Left lobe of liver (tissue), 2 donors: ENCODE measurements at regions not wholly inside any gene's neighbourhood (a gene's known extent, or its start where the extent isn't known, plus 50 kb on each side); places are given as distances from the start of the nearest gene placed in this dataset.

Experiments
- ATAC-seq: fragments of 200-7000 bp; cut with Tn5 transposase; one replicate; pipeline ENCODE4 v1.9.1; 2020; ENCODE audit warnings: mild to moderate bottlenecking, moderate library complexity
- DNase-seq: peaks from one replicate; pipeline ENCODE4 v3.0.0-alpha.2; 2020; ENCODE audit warnings: low spot score
- donor health status: DM: no; HTN: no; CAD: no; lungs with moderate emphysema.
- donor health status: DM: no; HTN: yes; CAD: no.

GRCh38 chr22:47457509-47458300 is 695.3 kb downstream of the TBC1D22A start:
- no peak for DNase-seq
- no peak for ATAC-seq

GRCh38 chr22:47457021-47457420 is 694.6 kb downstream of the TBC1D22A start:
- DNase-seq (no peak), ATAC-seq (no peak)

GRCh38 chr22:47456031-47456430 is 693.6 kb downstream of the TBC1D22A start:
- DNase-seq (no peak), ATAC-seq (no peak)

DNA sequence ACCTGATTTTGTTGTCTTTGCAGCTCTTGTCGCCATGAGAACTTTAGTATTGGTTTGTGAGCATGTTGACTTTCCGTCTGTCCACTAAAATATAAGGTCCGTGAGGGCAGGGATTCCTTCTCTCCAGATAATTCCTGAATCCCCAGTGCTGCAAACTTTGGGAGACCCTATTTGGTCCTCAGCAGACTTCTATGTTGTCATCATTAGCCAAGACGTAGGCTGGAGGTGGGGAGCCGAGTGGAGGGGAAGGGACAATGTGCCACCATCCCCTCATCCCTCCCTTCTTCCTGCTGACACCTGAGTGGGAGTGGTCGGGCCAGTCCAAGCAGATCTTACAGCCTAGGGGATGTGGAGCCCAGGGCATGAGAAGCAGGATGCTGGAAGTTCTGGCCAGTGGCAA is 690.6 kb downstream of the TBC1D22A start:
- ATAC-seq: no peak
- no peak for DNase-seq

- ATAC-seq: peak; percentile 51
- DNase-seq: no peak
These were observed 689.7 kb downstream of the TBC1D22A start for GRCh38 chr22:47452184-47452583.

DNA sequence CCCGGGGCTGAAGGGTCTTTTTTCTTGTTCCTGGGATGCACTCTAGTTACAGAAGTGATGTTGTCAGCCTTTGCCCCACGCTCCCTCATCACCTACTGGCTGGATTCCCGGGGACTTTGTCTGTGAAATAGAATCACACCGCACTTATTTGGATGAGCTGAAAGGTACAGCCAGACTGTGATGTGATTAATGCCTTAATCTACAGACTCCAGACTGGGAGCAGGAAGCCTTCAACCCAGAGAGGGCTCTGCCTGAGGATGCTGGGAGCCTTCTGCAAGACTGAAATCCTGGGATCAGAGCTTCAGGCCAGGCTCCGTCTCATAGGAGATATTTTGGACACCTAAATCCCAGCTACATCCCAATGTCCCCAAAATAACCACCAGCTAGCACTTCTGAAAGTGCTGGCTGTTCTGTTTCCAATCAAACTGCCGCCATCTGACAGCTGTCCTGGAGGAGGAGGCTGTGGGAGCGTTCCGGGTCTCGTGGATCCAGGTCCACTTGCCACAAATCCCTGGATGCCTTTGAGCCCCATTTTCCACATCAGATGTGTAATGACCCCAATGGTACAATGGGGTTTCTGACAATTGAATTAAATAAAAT is 688.5 kb downstream of the TBC1D22A start:
- ATAC-seq: no peak
- no peak for DNase-seq

DNA sequence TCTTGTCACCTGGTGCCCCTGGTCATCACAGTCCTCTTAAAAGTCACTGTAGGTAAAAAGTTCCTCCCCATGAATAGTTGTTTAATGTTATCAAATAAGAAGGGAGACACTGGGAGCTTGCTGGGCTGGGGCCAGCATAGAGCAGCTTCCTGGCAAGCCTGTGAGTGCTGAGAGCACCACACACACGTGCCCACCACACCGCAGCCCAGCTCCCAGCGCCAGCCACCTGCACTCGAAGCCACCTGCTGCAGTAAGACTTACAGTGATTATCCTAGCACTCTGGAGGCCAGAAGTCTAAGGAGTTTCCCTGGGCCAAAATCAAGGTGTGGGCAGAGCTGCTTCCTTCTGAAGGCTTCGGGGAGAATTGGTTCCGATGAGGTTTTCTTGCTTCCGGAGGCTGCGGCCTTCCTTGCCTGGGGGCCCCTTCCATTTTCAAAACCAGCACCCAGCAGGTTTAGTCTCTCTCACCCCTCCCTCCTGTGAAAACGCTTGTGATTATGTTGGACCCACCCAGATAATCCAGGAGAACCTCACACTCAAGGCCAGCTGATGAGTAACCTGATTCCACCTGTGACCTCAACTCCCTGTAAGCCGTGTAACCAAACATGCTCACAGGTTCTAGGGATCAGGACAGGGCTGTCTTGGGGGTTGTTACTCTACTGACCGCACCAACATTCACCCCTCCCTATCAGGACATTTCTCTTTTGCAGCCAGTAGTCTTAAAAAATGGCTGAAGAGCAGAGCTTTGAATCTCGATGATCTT is 687.2 kb downstream of the TBC1D22A start:
- DNase-seq (no peak), ATAC-seq (no peak)

GRCh38 chr22:47448231-47449223 is 686.1 kb downstream of the TBC1D22A start:
- no peak for ATAC-seq
- no peak for DNase-seq

DNA sequence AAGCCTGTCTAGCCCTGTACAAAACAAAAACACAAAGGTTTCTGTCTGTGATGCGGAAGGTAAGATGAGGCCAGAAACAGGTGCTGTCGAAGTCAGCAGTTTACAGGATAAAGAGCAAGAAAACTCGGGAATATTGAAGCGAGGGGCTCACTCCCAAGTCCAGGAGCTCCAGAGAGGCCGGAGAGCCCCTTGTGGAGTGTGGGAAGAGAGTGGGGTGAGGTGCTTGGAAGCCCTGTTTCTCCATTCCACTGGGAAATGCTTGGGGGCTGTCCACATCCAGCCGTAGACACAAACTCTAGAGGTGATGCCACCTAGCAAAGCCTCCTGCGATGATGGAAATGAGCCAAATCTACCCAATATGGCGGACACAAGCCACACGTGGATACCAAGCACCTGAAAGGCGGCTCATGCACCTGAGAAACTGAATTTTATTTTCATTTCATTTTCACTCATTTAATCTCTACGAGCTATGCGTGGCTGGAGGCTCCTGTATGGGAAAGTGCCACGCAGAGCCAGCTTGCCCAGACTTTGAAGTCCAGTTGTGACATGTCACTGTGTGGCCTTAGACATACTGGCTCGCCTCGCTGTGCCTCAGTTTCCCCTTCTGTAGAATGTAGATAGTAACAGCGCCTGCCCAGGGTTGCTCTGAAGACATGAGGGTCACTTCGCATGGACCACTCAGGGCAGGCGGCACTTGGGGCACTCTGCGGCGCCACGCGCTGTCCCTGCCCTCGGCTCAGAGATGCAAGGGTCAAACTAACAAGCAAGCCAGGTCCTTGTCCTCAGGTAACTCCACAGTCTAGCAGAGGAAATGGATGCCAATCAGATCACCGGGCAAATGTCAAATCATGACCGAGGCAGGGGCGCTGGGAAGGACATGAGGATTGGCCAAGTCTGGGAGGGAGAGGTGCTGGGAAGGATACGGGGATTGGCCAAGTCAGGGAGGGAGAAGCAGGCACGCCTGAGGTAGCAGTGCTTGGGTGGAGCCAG is 684.7 kb downstream of the TBC1D22A start:
- no peak for DNase-seq
- ATAC-seq: no peak

DNA sequence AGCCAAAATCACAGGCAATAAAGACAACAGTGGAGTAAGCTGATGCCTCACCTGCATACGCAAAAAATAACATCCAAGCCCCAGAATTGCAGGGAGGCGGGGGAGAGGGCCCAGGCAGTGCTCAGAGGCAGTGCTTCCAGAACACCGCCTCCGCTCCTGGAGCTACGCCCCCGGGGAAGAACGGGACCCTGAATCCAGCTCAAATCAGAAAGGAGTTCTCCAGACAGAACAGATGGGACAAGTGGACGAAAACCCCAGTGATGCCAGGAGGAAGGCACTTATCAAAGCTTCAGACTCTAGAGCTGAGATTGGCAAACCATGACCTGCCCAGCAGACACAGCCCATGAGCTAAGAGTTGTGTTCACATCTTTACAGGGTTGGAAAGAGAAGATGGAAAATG is 683.9 kb downstream of the TBC1D22A start:
- ATAC-seq: no peak
- DNase-seq: no peak

DNA sequence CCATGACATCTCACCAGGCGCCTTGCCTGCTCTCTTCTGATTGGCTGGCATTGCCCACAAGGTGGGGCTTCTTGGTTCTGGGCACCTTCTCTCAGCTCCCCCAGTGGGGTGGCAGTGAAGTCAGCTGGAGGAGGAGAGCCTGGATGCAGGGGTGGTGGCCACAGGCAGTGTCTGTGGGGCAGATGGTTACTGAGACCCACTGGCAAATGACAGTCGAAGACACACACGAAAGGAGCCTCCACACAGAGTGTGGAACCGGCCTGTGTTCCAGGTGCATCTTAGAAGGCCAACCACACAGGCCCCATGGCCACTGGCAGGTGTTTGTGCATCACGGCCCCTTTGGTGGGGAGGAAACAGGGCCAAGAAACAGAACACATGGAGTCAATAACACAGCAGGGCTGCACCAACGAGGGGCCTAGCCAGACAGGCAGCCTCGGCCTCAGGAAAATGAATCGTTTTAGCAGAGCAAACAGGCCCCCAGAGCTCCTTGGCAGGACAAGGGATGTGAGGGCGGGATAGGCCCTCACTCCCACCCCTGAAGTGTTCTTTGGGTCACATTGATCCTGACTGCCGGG is 683.4 kb downstream of the TBC1D22A start:
- DNase-seq: no peak
- no peak for ATAC-seq

GRCh38 chr22:47445212-47445611 is 682.8 kb downstream of the TBC1D22A start:
- DNase-seq (no peak), ATAC-seq (no peak)

DNA sequence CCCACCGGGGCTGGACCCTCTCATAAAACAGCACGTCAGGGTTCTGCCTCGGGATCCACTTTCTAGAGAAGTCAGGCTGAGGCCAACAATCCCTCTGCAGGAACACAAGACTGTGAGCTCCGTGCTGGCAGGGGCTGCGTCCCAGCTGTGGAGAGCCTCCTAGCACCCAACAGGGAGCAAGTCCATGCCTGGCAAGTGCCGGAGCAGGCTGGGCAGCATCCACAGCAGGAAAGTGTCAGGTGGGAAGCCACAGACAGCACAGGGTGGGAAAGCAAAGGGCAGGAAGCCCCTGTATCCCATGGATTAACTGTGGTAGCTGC is 682.3 kb downstream of the TBC1D22A start:
- no peak for DNase-seq

GRCh38 chr22:47443836-47444745 is 681.6 kb downstream of the TBC1D22A start:
- no peak for ATAC-seq
- no peak for DNase-seq

More for the DNA sequence above, 682.3 kb downstream of the TBC1D22A start:
- ATAC-seq: no peak

GRCh38 chr22:47442821-47443220 is 680.4 kb downstream of the TBC1D22A start:
- ATAC-seq: no peak
- DNase-seq: no peak

GRCh38 chr22:47439643-47440265 is 677.3 kb downstream of the TBC1D22A start:
- no peak for DNase-seq
- no peak for ATAC-seq

DNA sequence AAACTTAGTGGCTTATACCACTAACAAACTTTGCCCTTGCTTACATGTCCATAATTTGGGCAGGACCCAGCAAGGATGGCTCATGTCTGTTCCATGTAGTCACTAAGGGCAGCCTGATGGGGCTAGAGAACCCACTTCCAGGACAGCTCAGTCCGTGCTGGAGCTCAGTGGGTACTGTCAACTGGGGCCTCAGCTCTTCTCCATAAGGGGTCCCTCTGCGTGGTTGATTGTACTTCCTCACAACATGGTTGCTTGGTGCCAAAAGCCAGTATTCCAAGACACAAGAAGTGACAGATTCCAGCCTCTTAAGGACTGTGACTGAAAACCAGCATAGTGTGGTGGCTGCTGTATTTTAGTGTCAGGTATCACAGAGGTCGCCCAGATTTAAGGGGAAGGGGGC is 675.2 kb downstream of the TBC1D22A start:
- DNase-seq: no peak
- no peak for ATAC-seq

DNA sequence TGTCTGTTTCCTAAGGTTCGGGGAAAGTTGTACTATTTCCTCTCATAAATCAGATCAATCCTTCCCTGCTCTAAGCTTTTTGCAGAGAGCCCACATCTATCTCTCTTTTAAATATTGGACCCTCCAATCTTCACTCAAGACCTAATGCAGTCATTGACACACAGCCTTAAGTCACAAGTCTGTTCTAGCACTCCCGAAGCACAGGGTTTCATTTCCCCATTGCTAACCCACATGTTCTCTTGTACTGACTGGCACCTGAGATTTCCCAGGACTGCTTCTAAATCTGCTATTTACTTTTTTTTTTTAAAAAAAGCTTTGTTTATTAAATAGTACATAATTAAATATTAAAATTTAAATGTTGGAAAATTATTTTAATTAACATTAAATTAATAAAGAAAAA is 674.7 kb downstream of the TBC1D22A start:
- DNase-seq (no peak), ATAC-seq (no peak)
